K562 (cell line): ENCODE measurements at regions not wholly inside any gene's neighbourhood (a gene's known extent, or its start where the extent isn't known, plus 50 kb on each side); places are given as distances from the start of the nearest gene placed in this dataset.

ENCODE experiments used
- CAMTA2 ChIP-seq: fragments of 250-450 bp; sonication (Bioruptor Pico); conservative IDR thresholded peaks from 2 replicates; pipeline ENCODE4 v1.5.1; 2022
- GTF2E2 ChIP-seq: fragments of 200-800 bp; sonication (Bioruptor generic); IDR thresholded peaks from 2 replicates; pipeline ENCODE4 v1.6.1; 2016; ENCODE audit warnings: missing genetic modification characterization, missing compliant biosample characterization
- HMBOX1 ChIP-seq: sonication (generic); IDR thresholded peaks from 2 replicates; pipeline ENCODE4 v1.6.1; 2016
- HNRNPH1 ChIP-seq: fragments of 200-400 bp; formaldehyde crosslinking; optimal IDR thresholded peaks from 2 replicates; pipeline ENCODE3; 2017; ENCODE audit warnings: low read depth, mild to moderate bottlenecking, low read length, moderate library complexity
- HNRNPUL1 ChIP-seq: fragments of 200-400 bp; formaldehyde crosslinking; IDR thresholded peaks from 2 replicates; pipeline ENCODE4 v1.6.1; 2017; ENCODE audit warnings: low read length
- MNT ChIP-seq, 2 experiments: fragments of 450-650 bp; conservative IDR thresholded peaks; 2 replicates each; pipeline ENCODE4 v1.6.1; 2017; ENCODE audit warnings: mild to moderate bottlenecking in 2 of 2, moderate library complexity in 2 of 2
- NEUROD1 ChIP-seq: fragments of 150-350 bp; IDR thresholded peaks from 2 replicates; pipeline ENCODE4 v1.6.1; 2014; ENCODE audit warnings: borderline replicate concordance, low read length, low read depth; ENCODE audit not compliant: partially characterized antibody
- POLR2AphosphoS2 ChIP-seq: IDR thresholded peaks from 2 replicates; pipeline ENCODE4 v1.6.1; 2012; ENCODE audit warnings: low read length, improper control_type of control experiment
- TAF9B ChIP-seq: fragments of 450-650 bp; IDR thresholded peaks from 2 replicates; pipeline ENCODE4 v1.6.1; 2018; ENCODE audit warnings: mild to moderate bottlenecking; ENCODE audit not compliant: partially characterized antibody
- TBP ChIP-seq: optimal IDR thresholded peaks from 2 replicates; pipeline ENCODE3; 2011; ENCODE audit warnings: low read depth, low read length, improper control_type of control experiment
- ZNF384 ChIP-seq: IDR thresholded peaks from 2 replicates; pipeline ENCODE4 v1.6.1; 2012; ENCODE audit warnings: low read depth, low read length, improper control_type of control experiment
- TF ChIP-seq, protein P1 (sequence below): sonication (generic); formaldehyde crosslinking; IDR thresholded peaks from 2 replicates; pipeline ENCODE4 v1.8.0; 2022; ENCODE audit warnings: missing genetic modification reagents, mild to moderate bottlenecking, borderline replicate concordance
- TF ChIP-seq, protein P2 (sequence below): fragments of 450-650 bp; IDR thresholded peaks from 2 replicates; pipeline ENCODE4 v1.7.1; 2018; ENCODE audit warnings: mild to moderate bottlenecking, low read depth; ENCODE audit not compliant: partially characterized antibody
- TF ChIP-seq, protein P3 (sequence below), 3 experiments: fragments of 200-800 bp in 1 of 3; fragments of 250-450 bp in 1 of 3; fragments of 450-650 bp in 1 of 3; sonication (Bioruptor Pico) in 1 of 3; sonication (Bioruptor generic) in 1 of 3; formaldehyde crosslinking in 1 of 3; IDR thresholded peaks; 2 replicates each; pipeline versions ENCODE4 v1.6.1 to v1.8.0; 2016 to 2022; ENCODE audit warnings: mild to moderate bottlenecking in 2 of 3, missing genetic modification characterization in 2 of 3, missing compliant biosample characterization in 1 of 3, moderate library complexity in 1 of 3

- TF ChIP-seq HNRNPH1 (no peak), POLR2AphosphoS2 (no peak), TAF9B (peak; percentile 44), MNT (conservative IDR thresholded peaks at IDR 0.05) (peak in 1 of 2 experiments; percentile 54; a peak in 2 of 4 replicates), CAMTA2 (no peak), GTF2E2 (tag) (no peak), HMBOX1 (peak; percentile 98), HNRNPUL1 (no peak), TBP (peak; percentile 80), NEUROD1 (peak; percentile 21), ZNF384 (no peak)
- TF ChIP-seq, protein P1, sequence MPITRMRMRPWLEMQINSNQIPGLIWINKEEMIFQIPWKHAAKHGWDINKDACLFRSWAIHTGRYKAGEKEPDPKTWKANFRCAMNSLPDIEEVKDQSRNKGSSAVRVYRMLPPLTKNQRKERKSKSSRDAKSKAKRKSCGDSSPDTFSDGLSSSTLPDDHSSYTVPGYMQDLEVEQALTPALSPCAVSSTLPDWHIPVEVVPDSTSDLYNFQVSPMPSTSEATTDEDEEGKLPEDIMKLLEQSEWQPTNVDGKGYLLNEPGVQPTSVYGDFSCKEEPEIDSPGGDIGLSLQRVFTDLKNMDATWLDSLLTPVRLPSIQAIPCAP (CRISPR knock-in tag), result no peak
- TF ChIP-seq, protein P2, sequence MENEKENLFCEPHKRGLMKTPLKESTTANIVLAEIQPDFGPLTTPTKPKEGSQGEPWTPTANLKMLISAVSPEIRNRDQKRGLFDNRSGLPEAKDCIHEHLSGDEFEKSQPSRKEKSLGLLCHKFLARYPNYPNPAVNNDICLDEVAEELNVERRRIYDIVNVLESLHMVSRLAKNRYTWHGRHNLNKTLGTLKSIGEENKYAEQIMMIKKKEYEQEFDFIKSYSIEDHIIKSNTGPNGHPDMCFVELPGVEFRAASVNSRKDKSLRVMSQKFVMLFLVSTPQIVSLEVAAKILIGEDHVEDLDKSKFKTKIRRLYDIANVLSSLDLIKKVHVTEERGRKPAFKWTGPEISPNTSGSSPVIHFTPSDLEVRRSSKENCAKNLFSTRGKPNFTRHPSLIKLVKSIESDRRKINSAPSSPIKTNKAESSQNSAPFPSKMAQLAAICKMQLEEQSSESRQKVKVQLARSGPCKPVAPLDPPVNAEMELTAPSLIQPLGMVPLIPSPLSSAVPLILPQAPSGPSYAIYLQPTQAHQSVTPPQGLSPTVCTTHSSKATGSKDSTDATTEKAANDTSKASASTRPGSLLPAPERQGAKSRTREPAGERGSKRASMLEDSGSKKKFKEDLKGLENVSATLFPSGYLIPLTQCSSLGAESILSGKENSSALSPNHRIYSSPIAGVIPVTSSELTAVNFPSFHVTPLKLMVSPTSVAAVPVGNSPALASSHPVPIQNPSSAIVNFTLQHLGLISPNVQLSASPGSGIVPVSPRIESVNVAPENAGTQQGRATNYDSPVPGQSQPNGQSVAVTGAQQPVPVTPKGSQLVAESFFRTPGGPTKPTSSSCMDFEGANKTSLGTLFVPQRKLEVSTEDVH, result no peak
- TF ChIP-seq, protein P3, sequence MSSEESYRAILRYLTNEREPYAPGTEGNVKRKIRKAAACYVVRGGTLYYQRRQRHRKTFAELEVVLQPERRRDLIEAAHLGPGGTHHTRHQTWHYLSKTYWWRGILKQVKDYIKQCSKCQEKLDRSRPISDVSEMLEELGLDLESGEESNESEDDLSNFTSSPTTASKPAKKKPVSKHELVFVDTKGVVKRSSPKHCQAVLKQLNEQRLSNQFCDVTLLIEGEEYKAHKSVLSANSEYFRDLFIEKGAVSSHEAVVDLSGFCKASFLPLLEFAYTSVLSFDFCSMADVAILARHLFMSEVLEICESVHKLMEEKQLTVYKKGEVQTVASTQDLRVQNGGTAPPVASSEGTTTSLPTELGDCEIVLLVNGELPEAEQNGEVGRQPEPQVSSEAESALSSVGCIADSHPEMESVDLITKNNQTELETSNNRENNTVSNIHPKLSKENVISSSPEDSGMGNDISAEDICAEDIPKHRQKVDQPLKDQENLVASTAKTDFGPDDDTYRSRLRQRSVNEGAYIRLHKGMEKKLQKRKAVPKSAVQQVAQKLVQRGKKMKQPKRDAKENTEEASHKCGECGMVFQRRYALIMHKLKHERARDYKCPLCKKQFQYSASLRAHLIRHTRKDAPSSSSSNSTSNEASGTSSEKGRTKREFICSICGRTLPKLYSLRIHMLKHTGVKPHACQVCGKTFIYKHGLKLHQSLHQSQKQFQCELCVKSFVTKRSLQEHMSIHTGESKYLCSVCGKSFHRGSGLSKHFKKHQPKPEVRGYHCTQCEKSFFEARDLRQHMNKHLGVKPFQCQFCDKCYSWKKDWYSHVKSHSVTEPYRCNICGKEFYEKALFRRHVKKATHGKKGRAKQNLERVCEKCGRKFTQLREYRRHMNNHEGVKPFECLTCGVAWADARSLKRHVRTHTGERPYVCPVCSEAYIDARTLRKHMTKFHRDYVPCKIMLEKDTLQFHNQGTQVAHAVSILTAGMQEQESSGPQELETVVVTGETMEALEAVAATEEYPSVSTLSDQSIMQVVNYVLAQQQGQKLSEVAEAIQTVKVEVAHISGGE (CRISPR knock-in tag; IDR thresholded peaks at IDR 0.05), result peak in 2 of 3 experiments; percentile 65 to 95; a peak in 4 of 6 replicates
Observed at GRCh38 chr5:126680191-126680817, 79.6 kb downstream of the PHAX start (continued).
